ENCODE measurements at regions not wholly inside any gene's neighbourhood (a gene's known extent, or its start where the extent isn't known, plus 50 kb on each side); places are given as distances from the start of the nearest gene placed in this dataset.

GRCh38 chr16:85541980-85542900, 70.9 kb upstream of the GSE1 start:
- no peak for TF ChIP-seq ZNF431 (CRISPR knock-in tag; IDR thresholded peaks at IDR 0.05; ENCODE audit: borderline replicate concordance, low read depth)
- TF ChIP-seq, protein P1, sequence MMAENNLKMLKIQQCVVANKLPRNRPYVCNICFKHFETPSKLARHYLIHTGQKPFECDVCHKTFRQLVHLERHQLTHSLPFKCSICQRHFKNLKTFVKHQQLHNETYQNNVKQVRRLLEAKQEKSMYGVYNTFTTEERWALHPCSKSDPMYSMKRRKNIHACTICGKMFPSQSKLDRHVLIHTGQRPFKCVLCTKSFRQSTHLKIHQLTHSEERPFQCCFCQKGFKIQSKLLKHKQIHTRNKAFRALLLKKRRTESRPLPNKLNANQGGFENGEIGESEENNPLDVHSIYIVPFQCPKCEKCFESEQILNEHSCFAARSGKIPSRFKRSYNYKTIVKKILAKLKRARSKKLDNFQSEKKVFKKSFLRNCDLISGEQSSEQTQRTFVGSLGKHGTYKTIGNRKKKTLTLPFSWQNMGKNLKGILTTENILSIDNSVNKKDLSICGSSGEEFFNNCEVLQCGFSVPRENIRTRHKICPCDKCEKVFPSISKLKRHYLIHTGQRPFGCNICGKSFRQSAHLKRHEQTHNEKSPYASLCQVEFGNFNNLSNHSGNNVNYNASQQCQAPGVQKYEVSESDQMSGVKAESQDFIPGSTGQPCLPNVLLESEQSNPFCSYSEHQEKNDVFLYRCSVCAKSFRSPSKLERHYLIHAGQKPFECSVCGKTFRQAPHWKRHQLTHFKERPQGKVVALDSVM (CRISPR knock-in tag; IDR thresholded peaks at IDR 0.05), result no peak
